ENCODE measurements at regions not wholly inside any gene's neighbourhood (a gene's known extent, or its start where the extent isn't known, plus 50 kb on each side); places are given as distances from the start of the nearest gene placed in this dataset.
"Not testable (repeated sequence)": the region's sequence is repeated elsewhere in the genome, so short reads cannot be mapped to it uniquely, and the experiment has no call there.

DNA sequence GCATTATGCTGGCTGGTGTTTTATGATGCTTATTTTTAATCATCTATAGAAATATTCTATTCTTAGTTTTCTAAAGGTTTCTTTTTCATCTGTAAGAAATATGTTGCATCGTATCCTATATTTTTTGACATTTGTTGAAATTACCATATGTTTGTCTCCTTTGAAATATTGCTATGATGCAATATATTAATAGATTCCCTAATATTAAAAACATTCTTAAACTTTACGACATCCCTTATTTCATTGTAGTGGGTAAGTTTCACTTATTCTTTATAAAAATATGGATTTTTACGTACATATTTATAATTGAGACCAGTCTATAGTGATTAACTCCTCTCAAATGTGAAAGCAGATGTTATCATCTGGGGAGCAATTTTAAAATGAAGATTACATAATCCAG is 258.2 kb upstream of the DUSP10 start:
- intact Hi-C loops (cut with DNase I): no loop called here
- ATAC-seq: no peak
- H3K36me3 ChIP-seq: no peaks in the 10 kb centered on the region
- no peak overlapping the region for H3K4me3 ChIP-seq
- WGBS, 2 donors: 91 to 95% methylated on average over 3 of the region's 3 CpGs
- no peaks in the 10 kb centered on the region for H3K27me3 ChIP-seq
- no peak overlapping the region for H3K27ac ChIP-seq
- TF ChIP-seq CTCF (IDR thresholded peaks at IDR 0.05): no peak
- DNase-seq: no peak
- no peaks in the 10 kb centered on the region for H3K9me3 ChIP-seq
- no peak for FAIRE-seq
- H3K4me1 ChIP-seq: no peaks in the 10 kb centered on the region

- FAIRE-seq (no peak), ATAC-seq (no peak), DNase-seq (no peak)
- H3K27me3 ChIP-seq: no peaks in the 10 kb centered on the region
- no peak overlapping the region for H3K4me3 ChIP-seq
- intact Hi-C loops (cut with DNase I): no loop called here
- H3K9me3 ChIP-seq: no peaks in the 10 kb centered on the region
- no peak for TF ChIP-seq CTCF (IDR thresholded peaks at IDR 0.05)
- H3K27ac ChIP-seq: no peak overlapping the region
- H3K36me3 ChIP-seq: no peaks in the 10 kb centered on the region
- 84 to 86% methylated on average over 6 of the region's 6 CpGs for WGBS, 2 donors
- no peaks in the 10 kb centered on the region for H3K4me1 ChIP-seq
These were observed 256.9 kb upstream of the DUSP10 start for GRCh38 chr1:221998781-221999180.

DNA sequence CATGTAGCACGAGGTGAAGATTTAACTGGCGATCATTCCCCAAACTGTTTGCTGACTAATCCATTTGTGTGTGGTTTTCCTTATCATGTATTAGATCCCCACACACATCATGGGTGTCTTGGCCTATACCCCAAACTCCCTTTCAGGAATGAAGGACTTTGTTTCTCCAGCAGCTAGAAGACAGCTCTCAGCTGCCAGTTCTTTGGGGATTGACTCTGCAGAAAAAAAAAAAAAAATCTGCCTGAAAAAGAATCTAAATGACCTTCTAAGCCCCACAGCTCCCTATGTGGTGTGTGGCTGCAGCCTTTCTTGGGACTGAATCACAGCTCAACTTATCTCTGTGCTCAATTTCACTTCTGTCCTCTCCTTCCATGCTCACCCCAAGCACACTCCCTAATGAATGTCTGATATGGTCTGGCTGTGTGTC is 256.3 kb upstream of the DUSP10 start:
- Histone ChIP-seq H3K27ac (no peak overlapping the region), H3K9me3 (no peaks in the 10 kb centered on the region), H3K4me3 (no peak overlapping the region), H3K36me3 (no peaks in the 10 kb centered on the region), H3K4me1 (no peaks in the 10 kb centered on the region), H3K27me3 (no peaks in the 10 kb centered on the region)
- no peak for TF ChIP-seq CTCF (IDR thresholded peaks at IDR 0.05)
- DNase-seq: no peak
- ATAC-seq: peak in 1 of 4 donors; percentile 16
- intact Hi-C loops (cut with DNase I): no loop called here
- FAIRE-seq: no peak
- WGBS, 2 donors: 49 to 56% methylated on average over 2 of the region's 2 CpGs

- H3K27me3 ChIP-seq; H3K36me3 ChIP-seq; FAIRE-seq; H3K9me3 ChIP-seq; H3K4me1 ChIP-seq; H3K27ac ChIP-seq; DNase-seq; H3K4me3 ChIP-seq; intact Hi-C loops (cut with DNase I); ATAC-seq: not testable (repeated sequence)
- 93 to 100% methylated on average over 1 of the region's 1 CpG for WGBS, 2 donors
These were observed 255.1 kb upstream of the DUSP10 start for GRCh38 chr1:221997012-221997411.

GRCh38 chr1:221994939-221995338 is 253.1 kb upstream of the DUSP10 start:
- intact Hi-C loops (cut with DNase I): no loop called here
- WGBS, 2 donors: 73 to 76% methylated on average over 4 of the region's 4 CpGs
- H3K9me3 ChIP-seq: no peaks in the 10 kb centered on the region
- no peak for DNase-seq
- no peak for TF ChIP-seq CTCF (IDR thresholded peaks at IDR 0.05)
- H3K27me3 ChIP-seq: no peaks in the 10 kb centered on the region
- H3K4me3 ChIP-seq: no peak overlapping the region
- H3K36me3 ChIP-seq: no peaks in the 10 kb centered on the region
- peak in 1 of 4 donors; percentile 47 for ATAC-seq
- FAIRE-seq: no peak
- no peaks in the 10 kb centered on the region for H3K4me1 ChIP-seq
- H3K27ac ChIP-seq: no peak overlapping the region

DNA sequence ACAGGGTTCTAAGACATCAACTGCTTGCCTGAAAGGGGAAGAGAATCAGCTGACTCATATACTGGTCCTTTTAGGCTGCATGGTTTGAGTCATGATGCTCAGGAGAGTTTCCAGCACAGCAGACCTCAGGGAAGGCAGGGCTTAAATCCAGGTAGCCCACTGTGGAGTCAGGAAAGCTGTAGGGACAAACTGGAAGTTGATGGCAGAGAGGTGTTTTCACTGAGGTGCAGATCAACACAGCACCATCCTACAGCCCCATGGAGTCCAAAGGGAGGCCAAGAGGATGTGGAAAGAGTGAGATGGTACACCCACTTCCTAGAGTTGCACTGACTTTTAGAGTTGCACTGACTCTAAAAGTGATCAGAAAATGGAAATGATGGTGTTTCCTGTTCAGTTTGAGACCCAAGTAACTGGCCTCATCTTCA is 252.4 kb upstream of the DUSP10 start:
- no peak for TF ChIP-seq CTCF (IDR thresholded peaks at IDR 0.05)
- Histone ChIP-seq H3K9me3 (no peaks in the 10 kb centered on the region), H3K27ac (no peak overlapping the region), H3K27me3 (no peaks in the 10 kb centered on the region), H3K4me3 (no peak overlapping the region), H3K36me3 (no peaks in the 10 kb centered on the region), H3K4me1 (no peaks in the 10 kb centered on the region)
- intact Hi-C loops (cut with DNase I): no loop called here
- ATAC-seq: no peak
- FAIRE-seq: no peak
- no peak for DNase-seq
